Left ventricle myocardium inferior (tissue), 1 donor: ENCODE measurements at regions not wholly inside any gene's neighbourhood (a gene's known extent, or its start where the extent isn't known, plus 50 kb on each side); places are given as distances from the start of the nearest gene placed in this dataset.

ENCODE experiments used
- DNase-seq: peaks from one replicate; pipeline ENCODE4 v3.0.0-alpha.2; 2020
- H3K27ac ChIP-seq: fragments of 200-600 bp; replicated peaks from 2 replicates; pipeline ENCODE4 v1.8.0; 2021
- H3K27me3 ChIP-seq: fragments of 200-600 bp; 2 replicates; pipeline ENCODE4 v1.8.0; 2021; ENCODE audit warnings: low read depth
- H3K36me3 ChIP-seq: fragments of 200-600 bp; 2 replicates; pipeline ENCODE4 v1.8.0; 2021
- H3K4me1 ChIP-seq: fragments of 200-600 bp; 2 replicates; pipeline ENCODE4 v1.8.0; 2021
- H3K4me3 ChIP-seq: fragments of 200-600 bp; 2 replicates; pipeline ENCODE4 v1.8.0; 2021; ENCODE audit warnings: mild to moderate bottlenecking, moderate library complexity
- H3K9me3 ChIP-seq: fragments of 200-600 bp; replicated peaks from 2 replicates; pipeline ENCODE4 v1.8.0; 2021
- intact Hi-C: fragments of 100-400 bp; cut with micrococcal nuclease; formaldehyde crosslinking; loops from one replicate; pipeline ENCODE4 v1.11.0; 2022
- TF ChIP-seq, protein P1 (sequence below): fragments of 200-600 bp; IDR thresholded peaks from 2 replicates; pipeline ENCODE4 v1.8.0; 2021; ENCODE audit warnings: antibody characterized with exemption, mild to moderate bottlenecking, borderline replicate concordance
- donor health status: DM: no; HTN: yes; CAD: no; lungs with severe emphysema.

- H3K27me3 ChIP-seq: no peaks in the 10 kb centered on the region
- intact Hi-C loops: no loop called here
- H3K4me1 ChIP-seq: no peaks in the 10 kb centered on the region
- TF ChIP-seq, protein P1, sequence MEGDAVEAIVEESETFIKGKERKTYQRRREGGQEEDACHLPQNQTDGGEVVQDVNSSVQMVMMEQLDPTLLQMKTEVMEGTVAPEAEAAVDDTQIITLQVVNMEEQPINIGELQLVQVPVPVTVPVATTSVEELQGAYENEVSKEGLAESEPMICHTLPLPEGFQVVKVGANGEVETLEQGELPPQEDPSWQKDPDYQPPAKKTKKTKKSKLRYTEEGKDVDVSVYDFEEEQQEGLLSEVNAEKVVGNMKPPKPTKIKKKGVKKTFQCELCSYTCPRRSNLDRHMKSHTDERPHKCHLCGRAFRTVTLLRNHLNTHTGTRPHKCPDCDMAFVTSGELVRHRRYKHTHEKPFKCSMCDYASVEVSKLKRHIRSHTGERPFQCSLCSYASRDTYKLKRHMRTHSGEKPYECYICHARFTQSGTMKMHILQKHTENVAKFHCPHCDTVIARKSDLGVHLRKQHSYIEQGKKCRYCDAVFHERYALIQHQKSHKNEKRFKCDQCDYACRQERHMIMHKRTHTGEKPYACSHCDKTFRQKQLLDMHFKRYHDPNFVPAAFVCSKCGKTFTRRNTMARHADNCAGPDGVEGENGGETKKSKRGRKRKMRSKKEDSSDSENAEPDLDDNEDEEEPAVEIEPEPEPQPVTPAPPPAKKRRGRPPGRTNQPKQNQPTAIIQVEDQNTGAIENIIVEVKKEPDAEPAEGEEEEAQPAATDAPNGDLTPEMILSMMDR: no peak
- H3K27ac ChIP-seq: no peak overlapping the region
- no peaks in the 10 kb centered on the region for H3K36me3 ChIP-seq
- no peak for DNase-seq
- H3K4me3 ChIP-seq: no peak overlapping the region
- H3K9me3 ChIP-seq: peaks cover 4% of the 10 kb centered on the region
These were observed 710.5 kb upstream of the HS3ST5 start for GRCh38 chr6:115053169-115053860.

DNA sequence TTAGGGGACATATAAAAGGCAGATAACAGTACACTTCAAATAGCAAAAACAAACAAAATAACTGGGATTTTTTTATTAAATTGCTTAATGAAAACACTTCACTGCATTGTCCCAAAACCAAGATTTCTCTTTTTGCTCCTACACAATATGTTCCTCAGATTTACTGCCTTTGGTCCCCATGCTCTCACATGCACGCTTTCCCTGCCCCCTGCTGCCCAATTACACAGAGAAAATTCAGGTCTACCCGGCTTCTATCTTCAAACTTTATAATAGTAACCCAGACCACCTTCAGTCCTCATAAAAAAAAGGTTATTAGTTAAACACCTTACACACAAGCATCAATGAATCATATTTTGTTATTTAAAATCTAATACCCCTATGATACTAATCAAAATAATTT lies 673.8 kb upstream of the HS3ST5 start:
- Histone ChIP-seq H3K4me3 (no peak overlapping the region), H3K4me1 (no peaks in the 10 kb centered on the region), H3K9me3 (peaks cover 7% of the 10 kb centered on the region), H3K36me3 (no peaks in the 10 kb centered on the region), H3K27me3 (no peaks in the 10 kb centered on the region), H3K27ac (no peak overlapping the region)
- DNase-seq: no peak
- intact Hi-C loops: no loop called here
- TF ChIP-seq, protein P1: no peak

DNA sequence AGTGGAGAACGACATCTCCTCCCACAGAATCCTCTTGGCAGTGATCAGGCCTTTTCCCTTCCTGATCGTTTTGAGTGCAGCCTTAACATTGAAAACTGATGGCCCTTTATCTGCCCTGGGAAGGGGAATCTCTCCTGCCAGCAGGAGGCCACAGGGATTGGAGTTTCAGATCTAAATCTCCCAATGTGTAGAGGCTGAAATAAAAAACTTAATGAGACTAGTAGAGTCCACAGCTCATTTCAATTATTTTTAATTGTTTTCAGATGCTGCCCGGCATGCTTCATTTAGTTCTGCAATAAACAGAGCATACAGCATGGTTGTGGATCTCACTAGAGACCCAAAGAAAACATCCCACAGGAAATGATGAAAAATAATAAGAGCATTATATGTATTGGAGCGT lies 662.2 kb upstream of the HS3ST5 start:
- Histone ChIP-seq H3K9me3 (no peaks in the 10 kb centered on the region), H3K27ac (no peak overlapping the region), H3K27me3 (no peaks in the 10 kb centered on the region), H3K4me3 (no peak overlapping the region), H3K36me3 (no peaks in the 10 kb centered on the region), H3K4me1 (no peaks in the 10 kb centered on the region)
- TF ChIP-seq, protein P1: no peak
- intact Hi-C loops: no loop called here
- DNase-seq: no peak

DNA sequence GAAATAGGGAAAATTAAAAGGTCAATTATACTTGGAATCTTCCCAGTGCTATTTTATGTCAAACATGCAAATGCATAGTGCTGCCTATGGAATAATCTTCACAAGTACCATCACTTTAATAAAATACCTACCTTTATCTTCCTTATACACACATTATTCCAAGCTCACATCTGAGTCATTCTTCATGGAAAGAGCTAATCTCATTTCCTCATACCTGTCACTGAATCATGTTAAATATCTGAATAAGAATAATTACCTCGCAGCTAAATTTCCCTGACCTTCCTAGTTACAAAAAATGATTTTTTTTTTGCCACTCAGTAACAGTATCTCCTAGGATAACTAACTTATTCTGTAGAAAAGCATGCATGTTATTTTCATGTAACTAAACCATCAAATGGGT lies 661.4 kb upstream of the HS3ST5 start:
- no peak for DNase-seq

GRCh38 chr6:115001731-115002350 lies 659.0 kb upstream of the HS3ST5 start:
- Histone ChIP-seq H3K9me3 (no peaks in the 10 kb centered on the region), H3K27me3 (no peaks in the 10 kb centered on the region), H3K4me3 (no peak overlapping the region), H3K27ac (no peak overlapping the region), H3K36me3 (no peaks in the 10 kb centered on the region), H3K4me1 (no peaks in the 10 kb centered on the region)
- no peak for DNase-seq
- intact Hi-C loops: no loop called here
- TF ChIP-seq, protein P1: no peak

More for the DNA sequence above, 661.4 kb upstream of the HS3ST5 start:
- Histone ChIP-seq H3K9me3 (no peaks in the 10 kb centered on the region), H3K4me3 (no peak overlapping the region), H3K36me3 (no peaks in the 10 kb centered on the region), H3K27me3 (no peaks in the 10 kb centered on the region), H3K4me1 (no peaks in the 10 kb centered on the region), H3K27ac (no peak overlapping the region)
- intact Hi-C loops: no loop called here
- TF ChIP-seq, protein P1: no peak
